KMS-11 (cell line): ENCODE measurements at regions not wholly inside any gene's neighbourhood (a gene's known extent, or its start where the extent isn't known, plus 50 kb on each side); places are given as distances from the start of the nearest gene placed in this dataset.

Source experiments
- H2AFZ ChIP-seq: fragments of 200-600 bp; sonication (generic); 2 replicates; pipeline ENCODE4 v1.6.1; 2016; ENCODE audit warnings: antibody characterized with exemption, mixed run types, low read depth
- H3K27ac ChIP-seq: fragments of 200-600 bp; sonication (generic); 2 replicates; pipeline ENCODE4 v1.6.1; 2016; ENCODE audit warnings: mild to moderate bottlenecking, mixed run types
- H3K27me3 ChIP-seq: fragments of 200-600 bp; sonication (generic); 2 replicates; pipeline ENCODE4 v1.6.1; 2017; ENCODE audit warnings: mild to moderate bottlenecking, low read depth, mixed run types, moderate library complexity; ENCODE audit not compliant: insufficient read depth
- H3K36me3 ChIP-seq: fragments of 200-600 bp; sonication (generic); 2 replicates; pipeline ENCODE4 v1.6.1; 2017; ENCODE audit warnings: mild to moderate bottlenecking, mixed run types; ENCODE audit not compliant: insufficient read depth
- H3K4me1 ChIP-seq: fragments of 200-600 bp; sonication (generic); 2 replicates; pipeline ENCODE4 v1.6.1; 2016; ENCODE audit warnings: mild to moderate bottlenecking, low read depth, mixed run types; ENCODE audit not compliant: poor library complexity, severe bottlenecking
- H3K4me2 ChIP-seq: fragments of 200-600 bp; sonication (generic); 2 replicates; pipeline ENCODE4 v1.7.0; 2016; ENCODE audit warnings: mild to moderate bottlenecking, mixed run types
- H3K4me3 ChIP-seq: fragments of 200-600 bp; sonication (generic); IDR thresholded peaks from 2 replicates; pipeline ENCODE4 v1.6.1; 2017; ENCODE audit warnings: low read depth, low read length, mixed read lengths; ENCODE audit not compliant: insufficient read depth
- H3K79me2 ChIP-seq: fragments of 200-600 bp; sonication (generic); 2 replicates; pipeline ENCODE4 v1.6.1; 2016; ENCODE audit warnings: low read depth, mixed run types; ENCODE audit not compliant: insufficient read depth
- H3K9ac ChIP-seq: fragments of 200-600 bp; sonication (generic); 2 replicates; pipeline ENCODE4 v1.6.1; 2016; ENCODE audit warnings: mild to moderate bottlenecking, mixed run types
- H4K20me1 ChIP-seq: fragments of 200-600 bp; sonication (generic); 2 replicates; pipeline ENCODE4 v1.6.1; 2016; ENCODE audit warnings: mild to moderate bottlenecking, mixed run types; ENCODE audit not compliant: insufficient read depth
- CTCF ChIP-seq: fragments of 200-600 bp; sonication (generic); conservative IDR thresholded peaks from 2 replicates; pipeline ENCODE4 v1.6.1; 2017; ENCODE audit warnings: low read depth, mild to moderate bottlenecking, antibody characterized with exemption, low read length, moderate library complexity, mixed read lengths

GRCh38 chr6:113397236-113397635 is 459.9 kb upstream of the MARCKS start:
- no peak for TF ChIP-seq CTCF
- Histone ChIP-seq H4K20me1 (no peaks in the 10 kb centered on the region), H3K27me3 (no peaks in the 10 kb centered on the region)

GRCh38 chr6:113401231-113401630 is 455.9 kb upstream of the MARCKS start:
- Histone ChIP-seq H3K9ac (no peak overlapping the region), H3K79me2 (no peaks in the 10 kb centered on the region), H4K20me1 (no peaks in the 10 kb centered on the region), H3K4me3 (no peak overlapping the region), H3K27me3 (no peaks in the 10 kb centered on the region), H3K4me1 (no peaks in the 10 kb centered on the region), H2AFZ (no peak overlapping the region), H3K36me3 (no peaks in the 10 kb centered on the region), H3K4me2 (no peak overlapping the region), H3K27ac (no peak overlapping the region)
- no peak for TF ChIP-seq CTCF

More at GRCh38 chr6:113397236-113397635, 459.9 kb upstream of the MARCKS start:
- Histone ChIP-seq H3K27ac (no peak overlapping the region), H3K9ac (no peak overlapping the region), H3K4me2 (no peak overlapping the region), H2AFZ (no peak overlapping the region), H3K4me3 (no peak overlapping the region), H3K36me3 (no peaks in the 10 kb centered on the region), H3K79me2 (no peaks in the 10 kb centered on the region), H3K4me1 (no peaks in the 10 kb centered on the region)

- Histone ChIP-seq H4K20me1 (no peaks in the 10 kb centered on the region), H3K4me1 (no peaks in the 10 kb centered on the region), H3K36me3 (no peaks in the 10 kb centered on the region), H3K27me3 (no peaks in the 10 kb centered on the region), H3K4me3 (no peak overlapping the region), H3K4me2 (no peak overlapping the region), H3K27ac (no peak overlapping the region), H3K79me2 (no peaks in the 10 kb centered on the region), H2AFZ (no peak overlapping the region), H3K9ac (no peak overlapping the region)
- TF ChIP-seq CTCF = no peak
Observed at GRCh38 chr6:113402544-113402943, 454.6 kb upstream of the MARCKS start.

- no peaks in the 10 kb centered on the region for H4K20me1 ChIP-seq
- no peaks in the 10 kb centered on the region for H3K4me1 ChIP-seq
- H3K4me2 ChIP-seq = no peak overlapping the region
- no peaks in the 10 kb centered on the region for H3K27me3 ChIP-seq
- H2AFZ ChIP-seq = no peak overlapping the region
- H3K9ac ChIP-seq = no peak overlapping the region
- H3K27ac ChIP-seq = no peak overlapping the region
- H3K36me3 ChIP-seq = no peaks in the 10 kb centered on the region
- no peak overlapping the region for H3K4me3 ChIP-seq
- no peaks in the 10 kb centered on the region for H3K79me2 ChIP-seq
- TF ChIP-seq CTCF = no peak
Observed at GRCh38 chr6:113403966-113404595, 453.1 kb upstream of the MARCKS start.
